Left ventricle myocardium inferior (tissue), 1 donor: ENCODE measurements at regions not wholly inside any gene's neighbourhood (a gene's known extent, or its start where the extent isn't known, plus 50 kb on each side); places are given as distances from the start of the nearest gene placed in this dataset.

ENCODE experiments used
- DNase-seq: peaks from one replicate; pipeline ENCODE4 v3.0.0-alpha.2; 2020
- H3K27ac ChIP-seq: fragments of 200-600 bp; replicated peaks from 2 replicates; pipeline ENCODE4 v1.8.0; 2021
- H3K27me3 ChIP-seq: fragments of 200-600 bp; 2 replicates; pipeline ENCODE4 v1.8.0; 2021; ENCODE audit warnings: low read depth
- H3K36me3 ChIP-seq: fragments of 200-600 bp; 2 replicates; pipeline ENCODE4 v1.8.0; 2021
- H3K4me1 ChIP-seq: fragments of 200-600 bp; 2 replicates; pipeline ENCODE4 v1.8.0; 2021
- H3K4me3 ChIP-seq: fragments of 200-600 bp; 2 replicates; pipeline ENCODE4 v1.8.0; 2021; ENCODE audit warnings: mild to moderate bottlenecking, moderate library complexity
- H3K9me3 ChIP-seq: fragments of 200-600 bp; replicated peaks from 2 replicates; pipeline ENCODE4 v1.8.0; 2021
- CTCF ChIP-seq: fragments of 200-600 bp; IDR thresholded peaks from 2 replicates; pipeline ENCODE4 v1.8.0; 2021; ENCODE audit warnings: antibody characterized with exemption, mild to moderate bottlenecking, borderline replicate concordance
- intact Hi-C: fragments of 100-400 bp; cut with micrococcal nuclease; formaldehyde crosslinking; loops from one replicate; pipeline ENCODE4 v1.11.0; 2022
- donor health status: DM: no; HTN: yes; CAD: no; lungs with severe emphysema.

DNA sequence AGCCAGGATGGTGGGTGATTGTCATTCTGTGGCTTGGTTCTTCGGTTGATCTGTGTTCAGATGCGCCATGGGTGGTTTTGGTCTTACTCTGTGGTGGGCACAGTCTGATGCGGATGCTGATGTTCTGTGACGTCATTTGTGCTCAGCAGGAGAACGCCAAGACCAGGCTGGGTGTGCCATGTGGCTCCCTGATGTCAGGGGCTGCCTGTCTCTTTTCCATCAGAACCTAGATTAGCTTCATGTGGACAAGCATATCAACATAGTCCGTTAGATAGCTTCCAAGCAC, 100.6 kb upstream of the ARL4C start:
- Histone ChIP-seq H3K9me3 (no peaks in the 10 kb centered on the region), H3K27ac (no peak overlapping the region), H3K27me3 (peaks cover under 1% of the 10 kb centered on the region), H3K4me3 (no peak overlapping the region), H3K36me3 (no peaks in the 10 kb centered on the region), H3K4me1 (no peaks in the 10 kb centered on the region)
- intact Hi-C loops: no loop called here
- no peak for TF ChIP-seq CTCF
- no peak for DNase-seq

- no peak for TF ChIP-seq CTCF
- peaks cover 6% of the 10 kb centered on the region for H3K27me3 ChIP-seq
- no peak for DNase-seq
- no peak overlapping the region for H3K27ac ChIP-seq
- no peaks in the 10 kb centered on the region for H3K4me1 ChIP-seq
- H3K9me3 ChIP-seq: no peaks in the 10 kb centered on the region
- intact Hi-C loops: no loop called here
- no peak overlapping the region for H3K4me3 ChIP-seq
- no peaks in the 10 kb centered on the region for H3K36me3 ChIP-seq
These were observed 100.1 kb upstream of the ARL4C start for GRCh38 chr2:234596696-234597575.

DNA sequence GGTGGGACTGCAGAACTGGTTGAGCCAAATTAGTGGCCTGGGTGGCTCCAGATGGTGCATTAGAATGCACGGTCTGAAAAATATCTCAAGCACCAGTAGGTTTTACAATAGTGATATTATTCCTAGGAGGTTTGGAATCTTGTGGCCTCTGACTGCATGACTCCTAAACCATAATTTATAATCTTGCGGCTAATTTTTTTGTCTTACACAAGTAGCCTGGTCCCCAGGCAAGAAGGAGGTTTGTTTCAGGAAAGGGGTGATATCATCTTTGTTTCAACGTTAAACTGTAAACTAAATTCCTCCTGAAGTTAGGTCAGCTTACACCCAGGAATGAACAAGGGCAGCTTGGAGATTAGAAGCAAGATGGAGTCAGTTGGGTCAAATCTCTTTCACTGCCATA, 98.9 kb upstream of the ARL4C start:
- Histone ChIP-seq H3K4me1 (no peaks in the 10 kb centered on the region), H3K27me3 (peaks cover 17% of the 10 kb centered on the region), H3K36me3 (no peaks in the 10 kb centered on the region), H3K4me3 (no peak overlapping the region), H3K27ac (no peak overlapping the region), H3K9me3 (no peaks in the 10 kb centered on the region)
- intact Hi-C loops: no loop called here
- no peak for DNase-seq
- TF ChIP-seq CTCF: no peak

- H3K27ac ChIP-seq: no peak overlapping the region
- peaks cover 25% of the 10 kb centered on the region for H3K27me3 ChIP-seq
- no peaks in the 10 kb centered on the region for H3K4me1 ChIP-seq
- H3K9me3 ChIP-seq: no peaks in the 10 kb centered on the region
- H3K36me3 ChIP-seq: no peaks in the 10 kb centered on the region
- no peak for TF ChIP-seq CTCF
- no peak for DNase-seq
- no peak overlapping the region for H3K4me3 ChIP-seq
- intact Hi-C loops: no loop called here
These were observed 97.8 kb upstream of the ARL4C start for GRCh38 chr2:234594715-234595114.

GRCh38 chr2:234593636-234594035, 96.8 kb upstream of the ARL4C start:
- Histone ChIP-seq H3K9me3 (no peaks in the 10 kb centered on the region), H3K27ac (no peak overlapping the region), H3K36me3 (no peaks in the 10 kb centered on the region), H3K4me3 (no peak overlapping the region), H3K4me1 (no peaks in the 10 kb centered on the region), H3K27me3 (peaks cover 27% of the 10 kb centered on the region)
- no peak for DNase-seq
- no peak for TF ChIP-seq CTCF
- intact Hi-C loops: no loop called here

DNA sequence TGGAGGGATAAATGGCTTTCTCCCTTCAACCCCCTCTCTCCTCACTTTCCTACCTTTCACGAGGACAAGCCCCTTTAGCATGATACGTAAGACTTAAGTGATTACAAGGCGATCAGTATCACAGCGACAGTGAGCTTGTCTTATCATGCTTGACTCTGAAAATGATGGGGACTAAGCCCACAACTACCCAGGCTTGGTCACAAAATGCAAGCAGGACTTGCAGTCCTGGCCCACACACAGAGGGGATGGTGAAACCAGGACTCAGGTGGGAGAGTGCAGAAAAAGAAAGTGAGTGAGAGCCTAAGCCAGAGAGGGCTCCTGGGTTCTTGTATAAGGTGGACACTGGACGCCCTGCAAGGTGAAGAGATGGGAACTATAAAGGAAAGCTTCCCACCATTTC, 95.7 kb upstream of the ARL4C start:
- Histone ChIP-seq H3K27me3 (peaks cover 27% of the 10 kb centered on the region), H3K36me3 (no peaks in the 10 kb centered on the region), H3K4me1 (no peaks in the 10 kb centered on the region), H3K27ac (no peak overlapping the region), H3K9me3 (no peaks in the 10 kb centered on the region), H3K4me3 (no peak overlapping the region)
- no peak for TF ChIP-seq CTCF
- intact Hi-C loops: no loop called here
- DNase-seq: no peak
